22Rv1 (cell line): ENCODE measurements at regions not wholly inside any gene's neighbourhood (a gene's known extent, or its start where the extent isn't known, plus 50 kb on each side); places are given as distances from the start of the nearest gene placed in this dataset.

Source experiments
- CTCF ChIP-seq: fragments of 450-650 bp; IDR thresholded peaks from 2 replicates; pipeline ENCODE4 v1.5.1; 2017; ENCODE audit warnings: mild to moderate bottlenecking
- ZFX ChIP-seq: fragments of 450-650 bp; IDR thresholded peaks from 2 replicates; pipeline ENCODE4 v1.6.1; 2017; ENCODE audit warnings: antibody characterized with exemption, borderline replicate concordance

- TF ChIP-seq CTCF (no peak), ZFX (no peak)
Measured at GRCh38 chr11:129320494-129320893, 55.2 kb upstream of the BARX2 start.
